Osteocyte (in vitro differentiated cells): ENCODE measurements at regions not wholly inside any gene's neighbourhood (a gene's known extent, or its start where the extent isn't known, plus 50 kb on each side); places are given as distances from the start of the nearest gene placed in this dataset.

Source experiments
- DNase-seq: peaks from one replicate; pipeline ENCODE4 v3.0.0; 2021; ENCODE audit warnings: mixed read lengths; ENCODE audit not compliant: unreplicated experiment; ENCODE audit errors: extremely low spot score
- H3K27ac Mint-ChIP-seq: one replicate; pipeline ENCODE4 v1.8.0; 2021; ENCODE audit warnings: mild to moderate bottlenecking, mixed read lengths; ENCODE audit not compliant: unreplicated experiment
- H3K27me3 Mint-ChIP-seq: one replicate; pipeline ENCODE4 v1.8.0; 2021; ENCODE audit warnings: mixed read lengths; ENCODE audit not compliant: unreplicated experiment
- H3K36me3 Mint-ChIP-seq: one replicate; pipeline ENCODE4 v1.8.0; 2021; ENCODE audit warnings: mixed read lengths; ENCODE audit not compliant: unreplicated experiment
- H3K4me1 Mint-ChIP-seq: one replicate; pipeline ENCODE4 v1.8.0; 2021; ENCODE audit warnings: mixed read lengths; ENCODE audit not compliant: unreplicated experiment
- H3K4me3 Mint-ChIP-seq: one replicate; pipeline ENCODE4 v1.8.0; 2021; ENCODE audit warnings: mild to moderate bottlenecking, moderate library complexity, mixed read lengths; ENCODE audit not compliant: unreplicated experiment
- H3K9me3 Mint-ChIP-seq: one replicate; pipeline ENCODE4 v1.8.0; 2021; ENCODE audit warnings: mixed read lengths; ENCODE audit not compliant: unreplicated experiment
- CTCF ChIP-seq: fragments of 200-600 bp; sonication (generic); IDR thresholded peaks from 2 replicates; pipeline ENCODE4 v1.5.0; 2021; ENCODE audit warnings: antibody characterized with exemption, mild to moderate bottlenecking, moderate library complexity

- no peak for DNase-seq
- no peak overlapping the region for H3K27ac Mint-ChIP-seq
- peaks cover 16% of the 10 kb centered on the region for H3K4me1 Mint-ChIP-seq
- TF ChIP-seq CTCF = no peak
- peaks cover 3% of the 10 kb centered on the region for H3K9me3 Mint-ChIP-seq
- no peaks in the 10 kb centered on the region for H3K36me3 Mint-ChIP-seq
- no peaks in the 10 kb centered on the region for H3K27me3 Mint-ChIP-seq
- no peak overlapping the region for H3K4me3 Mint-ChIP-seq
Measured at GRCh38 chr12:92437452-92437851, 265.3 kb upstream of the PLEKHG7 start.

DNA sequence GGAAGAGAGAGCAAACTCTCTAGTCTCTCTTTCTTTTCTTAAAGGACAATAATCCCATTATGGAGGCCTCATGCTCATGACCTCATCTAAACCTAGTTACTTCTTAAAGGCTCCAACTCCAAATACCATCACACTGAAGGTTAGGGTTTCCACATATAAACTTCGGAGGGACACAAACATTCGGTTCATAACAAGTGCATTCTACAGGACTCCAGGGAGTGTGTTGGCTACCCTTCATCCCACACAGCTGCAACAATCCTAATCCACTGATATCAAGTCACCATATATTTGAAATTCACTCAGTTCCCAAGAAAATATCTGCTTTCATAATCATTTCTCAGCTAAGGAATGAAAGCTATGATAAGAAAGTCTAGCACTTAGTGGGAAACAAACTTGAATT lies 265.9 kb upstream of the PLEKHG7 start:
- Mint-ChIP-seq H3K27ac (no peak overlapping the region), H3K4me3 (no peak overlapping the region)

GRCh38 chr12:92434607-92435025 lies 268.2 kb upstream of the PLEKHG7 start:
- TF ChIP-seq CTCF = no peak
- Mint-ChIP-seq H3K4me3 (no peak overlapping the region), H3K27ac (no peak overlapping the region), H3K27me3 (no peaks in the 10 kb centered on the region), H3K36me3 (no peaks in the 10 kb centered on the region), H3K4me1 (peaks cover 12% of the 10 kb centered on the region), H3K9me3 (peaks cover 12% of the 10 kb centered on the region)
- no peak for DNase-seq

More for the DNA sequence above, 265.9 kb upstream of the PLEKHG7 start:
- H3K27me3 Mint-ChIP-seq = no peaks in the 10 kb centered on the region
- peaks cover 16% of the 10 kb centered on the region for H3K4me1 Mint-ChIP-seq
- no peak for TF ChIP-seq CTCF
- peaks cover 8% of the 10 kb centered on the region for H3K9me3 Mint-ChIP-seq
- no peaks in the 10 kb centered on the region for H3K36me3 Mint-ChIP-seq
- no peak for DNase-seq

GRCh38 chr12:92432724-92433441 lies 269.9 kb upstream of the PLEKHG7 start:
- Mint-ChIP-seq H3K9me3 (peaks cover 12% of the 10 kb centered on the region), H3K4me3 (no peak overlapping the region), H3K27ac (no peak overlapping the region), H3K4me1 (no peaks in the 10 kb centered on the region), H3K27me3 (no peaks in the 10 kb centered on the region), H3K36me3 (no peaks in the 10 kb centered on the region)
- no peak for TF ChIP-seq CTCF
- DNase-seq = no peak

DNA sequence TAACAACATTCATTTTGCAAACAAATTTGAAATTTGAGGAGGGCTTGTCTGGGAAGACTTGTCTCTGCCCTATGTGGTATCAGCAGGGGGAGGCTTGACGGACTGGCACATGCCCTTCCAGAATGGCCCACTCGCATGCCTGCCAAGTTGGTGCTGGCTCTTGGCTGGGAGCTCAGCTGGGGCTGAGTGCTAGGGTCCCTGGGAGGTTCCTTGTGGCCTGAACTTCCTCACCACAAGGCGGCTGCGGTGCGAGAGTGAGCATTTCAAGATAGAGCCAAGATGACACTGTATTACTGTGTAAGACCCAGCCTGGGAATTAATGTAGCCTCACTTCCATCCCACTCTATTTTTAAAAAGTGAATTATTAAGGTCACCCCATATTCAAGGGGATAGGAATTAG lies 271.6 kb upstream of the PLEKHG7 start:
- Mint-ChIP-seq H3K27me3 (no peaks in the 10 kb centered on the region), H3K27ac (no peak overlapping the region), H3K36me3 (no peaks in the 10 kb centered on the region), H3K4me1 (no peaks in the 10 kb centered on the region), H3K4me3 (no peak overlapping the region), H3K9me3 (peaks cover 12% of the 10 kb centered on the region)
- no peak for TF ChIP-seq CTCF
- DNase-seq = no peak
